ENCODE measurements at regions not wholly inside any gene's neighbourhood (a gene's known extent, or its start where the extent isn't known, plus 50 kb on each side); places are given as distances from the start of the nearest gene placed in this dataset.
"Not testable (repeated sequence)": the region's sequence is repeated elsewhere in the genome, so short reads cannot be mapped to it uniquely, and the experiment has no call there.

GRCh38 chr14:50032462-50033167 is 83.8 kb downstream of the VCPKMT start:
- not testable (repeated sequence) for TF ChIP-seq EZH2 (IDR thresholded peaks at IDR 0.05; ENCODE audit: borderline replicate concordance, insufficient read depth, low read depth, low read length, poor library complexity, severe bottlenecking); CTCF (IDR thresholded peaks at IDR 0.05)
